GM19395 (cell line): ENCODE measurements at regions not wholly inside any gene's neighbourhood (a gene's known extent, or its start where the extent isn't known, plus 50 kb on each side); places are given as distances from the start of the nearest gene placed in this dataset.

Experiments
- ATAC-seq: cut with Tn5 transposase; IDR thresholded peaks from one replicate; pipeline ENCODE4 v1.9.1; 2021; ENCODE audit warnings: mild to moderate bottlenecking, moderate library complexity; ENCODE audit not compliant: unreplicated experiment

- no peak for ATAC-seq
Observed at GRCh38 chr6:130756824-130757223, 70.4 kb upstream of the SMLR1 start.

- no peak for ATAC-seq
Observed at GRCh38 chr6:130758813-130759212, 68.4 kb upstream of the SMLR1 start.

- ATAC-seq = no peak
Observed at GRCh38 chr6:130760006-130760405, 67.2 kb upstream of the SMLR1 start.

- ATAC-seq = no peak
Observed at GRCh38 chr6:130761286-130761685, 65.9 kb upstream of the SMLR1 start.

- ATAC-seq = no peak
Observed at GRCh38 chr6:130765181-130765727, 62.0 kb upstream of the SMLR1 start.

GRCh38 chr6:130766239-130767144 lies 60.7 kb upstream of the SMLR1 start:
- ATAC-seq = no peak

GRCh38 chr6:130769861-130770260 lies 57.3 kb upstream of the SMLR1 start:
- no peak for ATAC-seq

GRCh38 chr6:130771741-130772140 lies 55.5 kb upstream of the SMLR1 start:
- ATAC-seq = no peak

- no peak for ATAC-seq
Observed at GRCh38 chr6:130773860-130774259, 53.3 kb upstream of the SMLR1 start.

GRCh38 chr6:130775411-130776012 lies 51.7 kb upstream of the SMLR1 start:
- no peak for ATAC-seq

- peak; percentile 97 for ATAC-seq
Observed at GRCh38 chr6:130776287-130776925, 50.8 kb upstream of the SMLR1 start.
